Left lung (tissue), 4 donors: ENCODE measurements at regions not wholly inside any gene's neighbourhood (a gene's known extent, or its start where the extent isn't known, plus 50 kb on each side); places are given as distances from the start of the nearest gene placed in this dataset.

ENCODE experiments used
- ATAC-seq: fragments of 200-7000 bp; cut with Tn5 transposase; one replicate; pipeline ENCODE4 v1.9.1; 2020; ENCODE audit warnings: moderate library complexity
- DNase-seq, 4 donors: peaks; one replicate each; pipeline ENCODE4 v3.0.0-alpha.2; 2013 to 2020
- H3K27ac ChIP-seq, 2 donors: fragments of 200-600 bp; sonication (generic) in 1 of 2; one replicate each; pipeline versions ENCODE4 v1.5.0 to v1.8.0; 2020 to 2021
- H3K27me3 ChIP-seq, 2 donors: fragments of 200-600 bp; sonication (generic) in 1 of 2; one replicate each; pipeline versions ENCODE4 v1.5.0 to v1.8.0; 2020 to 2021
- H3K36me3 ChIP-seq, 2 donors: fragments of 200-600 bp; sonication (generic) in 1 of 2; one replicate each; pipeline versions ENCODE4 v1.5.0 to v1.8.0; 2020 to 2021
- H3K4me1 ChIP-seq, 2 donors: fragments of 200-600 bp; one replicate each; pipeline ENCODE4 v1.8.0; 2021
- H3K4me3 ChIP-seq, 2 donors: fragments of 200-600 bp; sonication (generic) in 1 of 2; one replicate each; pipeline versions ENCODE4 v1.5.0 to v1.8.0; 2020 to 2021; ENCODE audit warnings: mild to moderate bottlenecking in 1 of 2
- H3K9me3 ChIP-seq, 2 donors: fragments of 200-600 bp; sonication (generic) in 1 of 2; one replicate each; pipeline versions ENCODE4 v1.5.0 to v1.8.0; 2020 to 2021
- CTCF ChIP-seq, 2 donors: fragments of 200-600 bp; sonication (generic) in 1 of 2; IDR thresholded peaks; one replicate each; pipeline versions ENCODE4 v1.5.0 to v1.8.0; 2021; ENCODE audit warnings: antibody characterized with exemption in 2 of 2
- intact Hi-C, 2 donors: fragments of 100-400 bp; cut with DNase I; formaldehyde crosslinking; loops; one replicate each; pipeline versions ENCODE4 v1.11.2 to v1.14.2; 2022
- donor health status: DM: no; HTN: yes; CAD: no.
- donor health status: DM: no; HTN: no; CAD: no.

- Histone ChIP-seq H3K36me3 (no peaks in the 10 kb centered on the region), H3K27me3 (no peaks in the 10 kb centered on the region), H3K9me3 (no peaks in the 10 kb centered on the region), H3K4me3 (no peak overlapping the region), H3K4me1 (no peaks in the 10 kb centered on the region), H3K27ac (no peak overlapping the region)
- DNase-seq (no peak), ATAC-seq (no peak)
- intact Hi-C loops = no loop called here
- TF ChIP-seq CTCF (IDR thresholded peaks at IDR 0.05) = no peak
Observed at GRCh38 chr4:19462117-19462516, 789.6 kb upstream of the SLIT2 start.

DNA sequence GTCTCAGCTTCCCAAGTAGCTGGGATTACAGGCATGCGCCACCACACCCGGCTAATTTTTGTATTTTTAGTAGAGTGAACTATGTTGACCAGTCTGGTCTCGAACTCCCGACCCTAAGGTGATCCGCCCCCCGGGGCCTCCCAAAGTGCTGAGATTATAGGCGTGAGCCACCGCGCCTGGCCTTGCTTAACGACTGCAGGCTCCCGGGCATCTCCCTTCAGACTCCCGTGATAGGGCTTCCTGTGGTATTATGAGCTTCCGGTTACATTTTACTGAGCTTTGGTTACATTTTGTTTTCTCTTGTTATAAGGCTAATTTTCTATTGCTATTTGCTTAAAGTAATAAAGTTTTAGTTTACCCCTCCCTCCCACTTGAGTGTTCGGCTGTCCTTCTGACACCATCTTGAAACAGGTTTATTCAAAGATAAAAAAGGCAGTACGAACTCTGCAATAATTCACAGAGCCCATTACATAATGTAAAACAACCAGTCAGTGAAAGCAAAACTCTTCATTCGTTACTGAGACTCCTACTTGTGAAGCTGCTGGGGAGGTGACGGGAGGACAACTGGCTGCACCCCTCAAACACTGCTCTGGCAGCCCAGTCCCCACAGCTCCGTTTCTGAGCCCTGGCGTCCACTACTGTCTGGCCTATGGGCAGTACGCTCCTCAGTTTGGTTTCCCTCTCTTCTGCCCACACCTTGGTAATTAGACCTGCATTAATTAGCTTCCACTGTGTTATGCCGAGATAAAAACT is 795.7 kb upstream of the SLIT2 start:
- H3K4me1 ChIP-seq = no peaks in the 10 kb centered on the region
- no peaks in the 10 kb centered on the region for H3K27me3 ChIP-seq
- H3K4me3 ChIP-seq = no peak overlapping the region
- ATAC-seq (no peak), DNase-seq (peak in 1 of 4 donors; percentile 63)
- H3K27ac ChIP-seq = no peak overlapping the region
- intact Hi-C loops = no loop called here
- peaks cover 0 to 13% of the 10 kb centered on the region in 2 donors for H3K9me3 ChIP-seq
- no peak for TF ChIP-seq CTCF (IDR thresholded peaks at IDR 0.05)
- no peaks in the 10 kb centered on the region for H3K36me3 ChIP-seq

DNA sequence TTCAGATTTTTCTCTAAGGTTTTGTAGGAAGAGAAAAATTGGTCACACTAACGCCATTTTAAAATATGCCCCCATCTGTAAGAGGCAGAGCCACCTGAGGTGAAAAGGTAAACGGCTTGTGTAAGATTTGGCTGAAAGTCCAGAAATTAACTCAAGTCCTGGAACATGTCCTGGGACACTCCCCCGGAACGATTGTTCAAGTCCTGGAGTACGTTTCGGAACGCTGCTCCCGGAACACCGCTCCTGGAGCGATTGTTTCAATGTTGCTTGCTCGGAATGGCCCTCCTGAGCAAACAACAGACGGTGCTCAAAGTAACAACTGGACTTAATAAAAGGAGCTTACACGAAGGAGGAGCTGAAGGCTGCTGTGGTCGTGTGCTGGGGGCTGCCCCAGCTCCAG is 796.5 kb upstream of the SLIT2 start:
- no peak for TF ChIP-seq CTCF (IDR thresholded peaks at IDR 0.05)
- intact Hi-C loops = no loop called here
- H3K4me1 ChIP-seq = no peaks in the 10 kb centered on the region
- no peaks in the 10 kb centered on the region for H3K27me3 ChIP-seq
- ATAC-seq (no peak), DNase-seq (no peak)
- H3K27ac ChIP-seq = no peak overlapping the region
- peaks cover 0 to 19% of the 10 kb centered on the region in 2 donors for H3K9me3 ChIP-seq
- H3K36me3 ChIP-seq = no peaks in the 10 kb centered on the region
- H3K4me3 ChIP-seq = no peak overlapping the region

DNA sequence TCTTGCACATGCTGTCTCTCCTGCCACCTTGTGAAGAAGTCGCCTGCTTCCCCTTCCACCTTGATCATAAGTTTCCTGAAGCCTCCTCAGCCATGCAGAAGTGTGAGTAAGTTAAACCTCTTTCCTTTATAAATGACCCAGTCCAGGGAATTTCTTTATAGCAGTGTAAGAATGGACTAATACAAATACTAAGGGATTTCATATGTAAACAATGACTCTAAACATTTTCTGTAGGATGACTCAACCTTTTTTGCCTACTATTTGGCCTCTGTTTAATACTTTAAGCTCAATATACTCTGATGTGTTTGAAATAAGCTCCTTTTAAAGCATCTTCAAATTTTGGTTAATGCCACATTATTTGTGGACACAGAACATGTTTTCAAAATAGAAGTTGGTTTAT is 813.5 kb upstream of the SLIT2 start:
- Histone ChIP-seq H3K27me3 (no peaks in the 10 kb centered on the region), H3K36me3 (no peaks in the 10 kb centered on the region), H3K9me3 (peaks cover 0 to 32% of the 10 kb centered on the region in 2 donors), H3K27ac (no peak overlapping the region), H3K4me1 (no peaks in the 10 kb centered on the region), H3K4me3 (no peak overlapping the region)
- DNase-seq = no peak
- intact Hi-C loops = no loop called here
- TF ChIP-seq CTCF (IDR thresholded peaks at IDR 0.05) = no peak
- ATAC-seq = no peak

- intact Hi-C loops = no loop called here
- TF ChIP-seq CTCF (IDR thresholded peaks at IDR 0.05) = no peak
- no peaks in the 10 kb centered on the region for H3K27me3 ChIP-seq
- H3K4me3 ChIP-seq = no peak overlapping the region
- no peak overlapping the region for H3K27ac ChIP-seq
- H3K9me3 ChIP-seq = peaks cover 0 to 26% of the 10 kb centered on the region in 2 donors
- ATAC-seq (no peak), DNase-seq (no peak)
- no peaks in the 10 kb centered on the region for H3K4me1 ChIP-seq
- no peaks in the 10 kb centered on the region for H3K36me3 ChIP-seq
Observed at GRCh38 chr4:19437008-19437407, 814.7 kb upstream of the SLIT2 start.
